Kidney (tissue), 13 donors: ENCODE measurements at regions not wholly inside any gene's neighbourhood (a gene's known extent, or its start where the extent isn't known, plus 50 kb on each side); places are given as distances from the start of the nearest gene placed in this dataset.

Experiments
- DNase-seq, 5 donors: peaks; one replicate each; pipeline ENCODE4 v3.0.0-alpha.2; 2013 to 2020
- FAIRE-seq: peaks from 2 replicates; lab custom pipeline; 2012; peaks lifted over from hg19 to GRCh38; lab: Jason Lieb, UNC
- H3K27ac ChIP-seq, 2 donors: one replicate each; pipeline ENCODE4 v1.7.0; 2013; ENCODE audit warnings: low read depth in 2 of 2, low read length in 2 of 2, inconsistent platforms in 1 of 2
- H3K27me3 ChIP-seq: one replicate; pipeline ENCODE4 v1.7.1; 2013; ENCODE audit warnings: low read length, inconsistent platforms; ENCODE audit not compliant: control insufficient read depth, insufficient read depth
- H3K36me3 ChIP-seq, 3 donors: one replicate each; pipeline versions ENCODE4 v1.7.0 to v1.7.1; 2013; ENCODE audit warnings: low read length in 3 of 3, control low read depth in 1 of 3, inconsistent platforms in 1 of 3; ENCODE audit not compliant: insufficient read depth in 3 of 3, control insufficient read depth in 2 of 3
- H3K4me1 ChIP-seq, 3 donors: one replicate each; pipeline versions ENCODE4 v1.7.0 to v1.7.1; 2013; ENCODE audit warnings: low read length in 3 of 3, inconsistent platforms in 1 of 3, low read depth in 1 of 3; ENCODE audit not compliant: control insufficient read depth in 2 of 3, insufficient read depth in 2 of 3
- H3K4me3 ChIP-seq, 3 donors: one replicate each; pipeline versions ENCODE4 v1.7.0 to v1.8.1; 2013; ENCODE audit warnings: low read length in 3 of 3, control low read depth in 1 of 3, inconsistent platforms in 1 of 3
- H3K9ac ChIP-seq, 3 donors: one replicate each; pipeline versions ENCODE4 v1.7.0 to v1.7.1; 2013; ENCODE audit warnings: low read length in 3 of 3, control low read depth in 1 of 3, inconsistent platforms in 1 of 3
- H3K9me3 ChIP-seq, 3 donors: one replicate each; pipeline versions ENCODE4 v1.7.0 to v1.7.1; 2013; ENCODE audit warnings: low read length in 3 of 3, control low read depth in 1 of 3, inconsistent platforms in 1 of 3; ENCODE audit not compliant: control insufficient read depth in 2 of 3, insufficient read depth in 1 of 3
- intact Hi-C: fragments of 100-400 bp; cut with DNase I; formaldehyde crosslinking; loops from one replicate; pipeline ENCODE4 v1.11.1; 2022
- TF ChIP-seq, protein P1 (sequence below): IDR thresholded peaks from 3 replicates; pipeline ENCODE4 v1.5.1; 2012; ENCODE audit warnings: mild to moderate bottlenecking, moderate library complexity, borderline replicate concordance; ENCODE audit not compliant: insufficient read depth; ENCODE audit errors: extremely low read depth
- donor health status: control.
- donor health status: control.
- donor health status: control.
- donor health status: control.
- donor health status: control.
- donor health status: DM: yes; HTN: yes; CAD: no.
- donor health status: Normal renal cell carcinoma (clear cell type).

- TF ChIP-seq, protein P1, sequence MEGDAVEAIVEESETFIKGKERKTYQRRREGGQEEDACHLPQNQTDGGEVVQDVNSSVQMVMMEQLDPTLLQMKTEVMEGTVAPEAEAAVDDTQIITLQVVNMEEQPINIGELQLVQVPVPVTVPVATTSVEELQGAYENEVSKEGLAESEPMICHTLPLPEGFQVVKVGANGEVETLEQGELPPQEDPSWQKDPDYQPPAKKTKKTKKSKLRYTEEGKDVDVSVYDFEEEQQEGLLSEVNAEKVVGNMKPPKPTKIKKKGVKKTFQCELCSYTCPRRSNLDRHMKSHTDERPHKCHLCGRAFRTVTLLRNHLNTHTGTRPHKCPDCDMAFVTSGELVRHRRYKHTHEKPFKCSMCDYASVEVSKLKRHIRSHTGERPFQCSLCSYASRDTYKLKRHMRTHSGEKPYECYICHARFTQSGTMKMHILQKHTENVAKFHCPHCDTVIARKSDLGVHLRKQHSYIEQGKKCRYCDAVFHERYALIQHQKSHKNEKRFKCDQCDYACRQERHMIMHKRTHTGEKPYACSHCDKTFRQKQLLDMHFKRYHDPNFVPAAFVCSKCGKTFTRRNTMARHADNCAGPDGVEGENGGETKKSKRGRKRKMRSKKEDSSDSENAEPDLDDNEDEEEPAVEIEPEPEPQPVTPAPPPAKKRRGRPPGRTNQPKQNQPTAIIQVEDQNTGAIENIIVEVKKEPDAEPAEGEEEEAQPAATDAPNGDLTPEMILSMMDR, result no peak
- no peak for FAIRE-seq
- Histone ChIP-seq H3K9me3 (no peaks in the 10 kb centered on the region), H3K9ac (no peak overlapping the region), H3K36me3 (no peaks in the 10 kb centered on the region), H3K27ac (no peak overlapping the region), H3K4me3 (no peak overlapping the region), H3K27me3 (no peaks in the 10 kb centered on the region), H3K4me1 (no peaks in the 10 kb centered on the region)
- no peak for DNase-seq
- intact Hi-C loops, result no loop called here
Measured at GRCh38 chr4:101515566-101515965, 168.2 kb upstream of the PPP3CA start.

- Histone ChIP-seq H3K4me1 (no peaks in the 10 kb centered on the region), H3K36me3 (no peaks in the 10 kb centered on the region), H3K9ac (no peak overlapping the region), H3K27me3 (no peaks in the 10 kb centered on the region), H3K27ac (no peak overlapping the region), H3K4me3 (no peak overlapping the region), H3K9me3 (no peaks in the 10 kb centered on the region)
- no peak for DNase-seq
- TF ChIP-seq, protein P1, result no peak
- no peak for FAIRE-seq
- intact Hi-C loops, result no loop called here
Measured at GRCh38 chr4:101515099-101515498, 167.8 kb upstream of the PPP3CA start.

DNA sequence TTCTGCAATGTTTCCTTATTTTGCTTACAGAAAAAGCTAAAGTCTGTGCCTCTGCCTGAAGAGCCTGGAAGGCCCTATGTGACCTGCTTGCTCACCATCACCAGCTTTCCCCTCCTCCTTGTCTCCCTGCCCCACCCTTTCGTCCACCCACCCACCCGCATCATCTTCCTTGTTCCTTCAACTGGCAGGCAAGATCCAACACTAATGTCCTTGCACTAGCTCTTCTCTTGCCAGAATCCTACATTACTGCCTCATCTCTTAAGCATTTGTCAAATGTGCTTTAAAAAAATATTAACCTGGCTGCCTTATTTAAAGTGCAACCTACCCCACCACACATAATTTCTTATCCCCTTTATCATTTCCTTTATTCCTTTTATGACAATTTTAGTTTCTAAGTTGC, 165.1 kb upstream of the PPP3CA start:
- H3K9me3 ChIP-seq, result no peaks in the 10 kb centered on the region
- no peaks in the 10 kb centered on the region for H3K4me1 ChIP-seq
- no peak overlapping the region for H3K4me3 ChIP-seq
- FAIRE-seq, result no peak
- TF ChIP-seq, protein P1, result no peak
- DNase-seq, result no peak
- H3K9ac ChIP-seq, result no peak overlapping the region
- no peaks in the 10 kb centered on the region for H3K36me3 ChIP-seq
- intact Hi-C loops, result no loop called here
- no peaks in the 10 kb centered on the region for H3K27me3 ChIP-seq
- H3K27ac ChIP-seq, result no peak overlapping the region

DNA sequence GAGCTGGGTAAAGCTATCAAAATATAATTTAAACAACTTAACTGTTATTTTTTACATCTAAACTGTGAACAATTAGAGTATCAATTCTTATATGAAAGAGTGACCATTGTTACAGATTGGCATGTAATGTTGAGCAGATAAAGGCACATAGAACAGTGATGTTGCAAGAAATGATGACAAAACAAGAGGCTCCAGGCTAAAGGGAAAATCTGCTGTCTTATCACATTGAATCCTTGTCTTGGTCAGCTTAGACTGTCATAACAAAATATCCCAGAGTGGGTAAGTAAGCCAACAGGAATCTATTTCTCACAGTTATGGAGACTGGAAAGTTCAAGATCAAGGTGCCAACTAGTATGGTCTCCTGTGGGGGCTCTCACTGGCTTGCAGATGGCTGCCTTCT, 154.1 kb upstream of the PPP3CA start:
- Histone ChIP-seq H3K27ac (no peak overlapping the region), H3K27me3 (no peaks in the 10 kb centered on the region), H3K4me3 (no peak overlapping the region), H3K9me3 (no peaks in the 10 kb centered on the region), H3K4me1 (no peaks in the 10 kb centered on the region), H3K36me3 (no peaks in the 10 kb centered on the region), H3K9ac (no peak overlapping the region)
- DNase-seq (no peak), FAIRE-seq (no peak)
- intact Hi-C loops, result no loop called here
- TF ChIP-seq, protein P1, result no peak
